ENCODE measurements at regions not wholly inside any gene's neighbourhood (a gene's known extent, or its start where the extent isn't known, plus 50 kb on each side); places are given as distances from the start of the nearest gene placed in this dataset.

DNA sequence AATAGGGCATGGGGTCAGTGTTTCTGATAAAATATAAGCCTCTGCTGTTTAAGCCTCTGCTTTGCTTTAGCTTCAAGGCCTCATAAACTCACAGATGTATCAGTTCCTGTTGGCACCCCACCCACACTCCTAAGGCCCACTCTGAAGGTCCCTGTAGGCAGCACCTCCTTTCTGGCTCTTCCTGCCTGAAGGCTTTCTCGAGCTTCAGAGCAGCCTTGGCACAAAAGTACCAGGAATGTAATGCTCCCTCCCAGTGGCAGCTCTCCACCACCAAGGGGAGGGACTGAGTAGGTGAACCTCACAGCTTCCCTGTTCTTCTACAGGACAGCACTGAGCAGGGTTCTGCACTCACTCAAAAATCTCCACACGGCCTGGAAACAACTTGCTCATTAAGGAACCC lies 102.2 kb downstream of the ABHD5 start:
- no peaks in the 10 kb centered on the region for H3K4me1 Mint-ChIP-seq (ENCODE audit: low read depth)
- peaks cover 4% of the 10 kb centered on the region for H3K9me3 Mint-ChIP-seq (ENCODE audit: low read depth)
- H3K27me3 Mint-ChIP-seq (ENCODE audit: low read depth), result peaks cover 34% of the 10 kb centered on the region
- TF ChIP-seq, protein P1, sequence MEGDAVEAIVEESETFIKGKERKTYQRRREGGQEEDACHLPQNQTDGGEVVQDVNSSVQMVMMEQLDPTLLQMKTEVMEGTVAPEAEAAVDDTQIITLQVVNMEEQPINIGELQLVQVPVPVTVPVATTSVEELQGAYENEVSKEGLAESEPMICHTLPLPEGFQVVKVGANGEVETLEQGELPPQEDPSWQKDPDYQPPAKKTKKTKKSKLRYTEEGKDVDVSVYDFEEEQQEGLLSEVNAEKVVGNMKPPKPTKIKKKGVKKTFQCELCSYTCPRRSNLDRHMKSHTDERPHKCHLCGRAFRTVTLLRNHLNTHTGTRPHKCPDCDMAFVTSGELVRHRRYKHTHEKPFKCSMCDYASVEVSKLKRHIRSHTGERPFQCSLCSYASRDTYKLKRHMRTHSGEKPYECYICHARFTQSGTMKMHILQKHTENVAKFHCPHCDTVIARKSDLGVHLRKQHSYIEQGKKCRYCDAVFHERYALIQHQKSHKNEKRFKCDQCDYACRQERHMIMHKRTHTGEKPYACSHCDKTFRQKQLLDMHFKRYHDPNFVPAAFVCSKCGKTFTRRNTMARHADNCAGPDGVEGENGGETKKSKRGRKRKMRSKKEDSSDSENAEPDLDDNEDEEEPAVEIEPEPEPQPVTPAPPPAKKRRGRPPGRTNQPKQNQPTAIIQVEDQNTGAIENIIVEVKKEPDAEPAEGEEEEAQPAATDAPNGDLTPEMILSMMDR (IDR thresholded peaks at IDR 0.05), result no peak
- DNase-seq (ENCODE audit: low spot score), result no peak
- H3K36me3 Mint-ChIP-seq (ENCODE audit: low read depth), result no peaks in the 10 kb centered on the region
- H3K4me3 Mint-ChIP-seq (ENCODE audit: unreplicated experiment), result no peak overlapping the region
- H3K27ac Mint-ChIP-seq (ENCODE audit: unreplicated experiment), result no peak overlapping the region

DNA sequence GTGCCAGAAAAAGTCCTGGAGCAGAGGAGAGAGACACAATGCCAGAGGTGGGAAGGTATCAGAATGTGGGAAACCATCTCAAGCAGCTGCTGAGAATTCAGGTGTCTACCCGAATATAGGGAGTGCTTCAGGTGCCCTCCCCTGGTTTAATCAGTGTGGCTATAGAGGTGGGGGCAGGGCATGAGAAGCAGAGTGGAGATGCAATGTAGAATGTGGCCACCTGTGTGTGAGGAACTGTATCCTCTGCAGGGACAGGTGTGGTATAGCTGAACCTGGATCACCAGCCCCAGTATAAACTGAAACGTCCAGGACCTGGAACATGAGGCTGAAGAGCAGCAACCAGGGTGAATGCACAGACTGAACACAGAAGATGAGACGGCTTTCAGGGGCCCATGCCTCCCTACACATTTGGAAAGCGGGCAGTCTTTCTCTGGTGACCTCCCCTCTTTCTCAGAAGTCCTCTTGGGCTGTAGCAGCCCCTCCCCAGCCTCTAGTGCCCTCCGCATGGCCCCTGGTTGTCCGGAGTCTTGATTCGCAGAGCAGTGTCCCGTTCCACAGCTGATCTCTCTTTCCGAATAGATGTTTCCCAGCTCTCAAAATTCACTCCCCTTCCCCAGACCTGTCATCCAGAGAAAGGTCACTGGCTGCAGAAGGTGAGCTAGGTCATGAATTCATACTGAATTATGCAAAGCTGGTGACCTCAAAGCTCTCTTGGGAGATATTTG lies 103.1 kb downstream of the ABHD5 start:
- Mint-ChIP-seq H3K9me3 (ENCODE audit: low read depth) (peaks cover 4% of the 10 kb centered on the region), H3K27me3 (ENCODE audit: low read depth) (peaks cover 33% of the 10 kb centered on the region), H3K4me1 (ENCODE audit: low read depth) (no peaks in the 10 kb centered on the region), H3K4me3 (ENCODE audit: unreplicated experiment) (no peak overlapping the region), H3K27ac (ENCODE audit: unreplicated experiment) (no peak overlapping the region), H3K36me3 (ENCODE audit: low read depth) (no peaks in the 10 kb centered on the region)
- DNase-seq (ENCODE audit: low spot score), result no peak
- TF ChIP-seq, protein P1 (IDR thresholded peaks at IDR 0.05), result no peak

DNA sequence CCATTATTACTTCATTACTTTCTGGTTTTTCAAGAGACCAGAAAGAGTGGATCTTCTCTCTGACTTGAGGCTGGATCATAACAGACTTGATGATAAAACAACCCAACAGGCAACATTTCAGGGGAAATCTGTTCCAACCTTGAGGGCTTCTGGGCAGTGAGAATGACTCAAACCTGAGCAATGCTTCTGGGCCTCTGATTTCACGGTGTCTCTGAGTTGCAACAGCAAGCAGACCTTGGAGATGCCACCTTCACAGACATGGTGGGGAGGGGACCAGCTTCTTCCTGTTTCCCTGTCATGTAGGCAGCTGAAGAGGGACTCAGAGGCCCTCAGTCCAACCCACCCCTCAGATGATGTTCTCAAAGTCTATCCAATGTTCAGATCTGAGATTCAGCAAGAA lies 104.0 kb downstream of the ABHD5 start:
- no peak overlapping the region for H3K4me3 Mint-ChIP-seq (ENCODE audit: unreplicated experiment)
- DNase-seq (ENCODE audit: low spot score), result no peak
- no peaks in the 10 kb centered on the region for H3K36me3 Mint-ChIP-seq (ENCODE audit: low read depth)
- H3K9me3 Mint-ChIP-seq (ENCODE audit: low read depth), result peaks cover 5% of the 10 kb centered on the region
- peaks cover 30% of the 10 kb centered on the region for H3K27me3 Mint-ChIP-seq (ENCODE audit: low read depth)
- H3K4me1 Mint-ChIP-seq (ENCODE audit: low read depth), result no peaks in the 10 kb centered on the region
- TF ChIP-seq, protein P1 (IDR thresholded peaks at IDR 0.05), result no peak
- no peak overlapping the region for H3K27ac Mint-ChIP-seq (ENCODE audit: unreplicated experiment)

DNA sequence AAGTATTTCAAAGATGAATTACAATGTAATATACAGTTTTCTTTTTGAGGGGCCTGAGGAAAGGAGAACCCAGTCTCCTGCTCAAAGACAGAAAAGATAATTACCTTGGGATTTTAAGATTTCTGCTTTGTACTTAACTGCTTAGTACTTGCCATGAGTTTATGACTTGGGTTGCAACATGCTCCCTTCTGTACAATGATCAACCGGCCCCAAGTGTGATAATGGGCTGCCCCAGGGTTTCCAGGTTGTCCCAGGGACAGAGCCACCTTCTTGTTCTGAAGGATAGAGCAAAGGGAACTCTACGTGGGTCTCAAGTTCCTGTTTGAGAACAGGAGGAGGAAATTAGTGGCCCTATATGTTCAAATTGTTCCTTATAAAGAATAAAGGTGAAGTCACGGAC lies 104.8 kb downstream of the ABHD5 start:
- peaks cover 11% of the 10 kb centered on the region for H3K9me3 Mint-ChIP-seq (ENCODE audit: low read depth)
- H3K36me3 Mint-ChIP-seq (ENCODE audit: low read depth), result peaks cover 2% of the 10 kb centered on the region
- DNase-seq (ENCODE audit: low spot score), result no peak
- H3K27ac Mint-ChIP-seq (ENCODE audit: unreplicated experiment), result no peak overlapping the region
- TF ChIP-seq, protein P1 (IDR thresholded peaks at IDR 0.05), result no peak
- H3K4me3 Mint-ChIP-seq (ENCODE audit: unreplicated experiment), result no peak overlapping the region
- H3K27me3 Mint-ChIP-seq (ENCODE audit: low read depth), result peaks cover 24% of the 10 kb centered on the region
- H3K4me1 Mint-ChIP-seq (ENCODE audit: low read depth), result no peaks in the 10 kb centered on the region

DNA sequence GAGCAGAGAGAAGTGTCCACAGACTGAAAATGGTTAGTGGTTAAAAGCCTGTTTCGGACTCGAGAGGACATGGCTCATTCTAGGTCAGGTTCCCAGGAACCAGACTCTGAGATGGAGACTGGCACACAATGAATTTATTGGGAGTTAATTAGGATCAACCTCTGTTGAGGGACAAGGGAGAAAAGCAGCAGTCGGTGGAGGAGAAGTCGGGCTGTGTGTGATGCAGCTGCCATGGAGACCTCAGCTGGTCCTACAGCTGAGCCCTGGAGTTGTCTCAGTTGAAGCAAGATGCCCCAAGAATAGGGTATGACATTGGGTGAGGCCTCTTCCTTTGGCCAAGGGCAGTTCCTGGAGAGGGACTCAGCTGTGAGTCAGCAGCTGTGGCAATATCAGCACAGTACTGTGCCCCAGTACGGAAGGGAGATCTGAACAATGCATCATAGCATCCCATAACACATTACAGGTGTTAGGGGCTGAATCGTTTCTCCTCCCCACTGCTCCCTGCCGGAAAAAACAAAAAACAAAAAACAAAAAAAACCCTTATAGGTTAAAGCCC lies 105.4 kb downstream of the ABHD5 start:
- H3K27ac Mint-ChIP-seq (ENCODE audit: unreplicated experiment), result no peak overlapping the region

More for the DNA sequence above, 105.4 kb downstream of the ABHD5 start:
- Mint-ChIP-seq H3K36me3 (ENCODE audit: low read depth) (peaks cover 2% of the 10 kb centered on the region), H3K9me3 (ENCODE audit: low read depth) (peaks cover 13% of the 10 kb centered on the region), H3K27me3 (ENCODE audit: low read depth) (peaks cover 18% of the 10 kb centered on the region), H3K4me3 (ENCODE audit: unreplicated experiment) (no peak overlapping the region), H3K4me1 (ENCODE audit: low read depth) (no peaks in the 10 kb centered on the region)
- TF ChIP-seq, protein P1 (IDR thresholded peaks at IDR 0.05), result no peak
- DNase-seq (ENCODE audit: low spot score), result no peak

Measured in chondrocyte (in vitro differentiated cells).